ENCODE measurements at regions not wholly inside any gene's neighbourhood (a gene's known extent, or its start where the extent isn't known, plus 50 kb on each side); places are given as distances from the start of the nearest gene placed in this dataset.

DNA sequence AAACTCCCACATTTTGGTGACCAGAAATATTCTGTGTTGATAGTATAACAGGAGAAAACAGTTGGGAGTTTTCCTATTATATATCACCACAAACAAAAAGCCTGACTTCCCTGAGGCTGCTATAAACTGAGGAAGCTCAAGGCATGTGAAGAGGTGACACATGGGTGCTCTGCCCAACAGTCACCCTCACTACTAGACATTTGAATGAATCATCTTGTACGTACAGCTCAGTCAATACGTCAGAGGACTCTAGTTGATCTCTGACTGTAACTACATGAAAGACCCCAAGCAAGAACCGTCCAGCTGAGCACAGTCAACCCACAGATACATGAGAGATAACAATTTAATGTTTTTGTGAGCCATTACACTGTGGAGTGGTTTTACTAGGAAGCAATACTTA is 338.3 kb upstream of the ATP11B start:
- no peak for TF ChIP-seq CTCF (IDR thresholded peaks at IDR 0.05)
- DNase-seq (ENCODE audit: low spot score) = no peak
- no peak for ATAC-seq (ENCODE audit: low FRiP score)

- ATAC-seq (ENCODE audit: low FRiP score) = no peak
- DNase-seq (ENCODE audit: low spot score) = no peak
- no peak for TF ChIP-seq CTCF (IDR thresholded peaks at IDR 0.05)
These were observed 333.0 kb upstream of the ATP11B start for GRCh38 chr3:182460303-182460702.

- ATAC-seq (ENCODE audit: low FRiP score) = no peak
- TF ChIP-seq CTCF (IDR thresholded peaks at IDR 0.05) = no peak
- DNase-seq (ENCODE audit: low spot score) = no peak
These were observed 331.2 kb upstream of the ATP11B start for GRCh38 chr3:182462152-182462551.

GRCh38 chr3:182464513-182465145 is 328.7 kb upstream of the ATP11B start:
- TF ChIP-seq CTCF (IDR thresholded peaks at IDR 0.05) = no peak
- DNase-seq (ENCODE audit: low spot score) = no peak
- no peak for ATAC-seq (ENCODE audit: low FRiP score)

GRCh38 chr3:182465301-182466185 is 327.8 kb upstream of the ATP11B start:
- TF ChIP-seq CTCF (IDR thresholded peaks at IDR 0.05) = no peak
- DNase-seq (ENCODE audit: low spot score) (no peak), ATAC-seq (ENCODE audit: low FRiP score) (no peak)

DNA sequence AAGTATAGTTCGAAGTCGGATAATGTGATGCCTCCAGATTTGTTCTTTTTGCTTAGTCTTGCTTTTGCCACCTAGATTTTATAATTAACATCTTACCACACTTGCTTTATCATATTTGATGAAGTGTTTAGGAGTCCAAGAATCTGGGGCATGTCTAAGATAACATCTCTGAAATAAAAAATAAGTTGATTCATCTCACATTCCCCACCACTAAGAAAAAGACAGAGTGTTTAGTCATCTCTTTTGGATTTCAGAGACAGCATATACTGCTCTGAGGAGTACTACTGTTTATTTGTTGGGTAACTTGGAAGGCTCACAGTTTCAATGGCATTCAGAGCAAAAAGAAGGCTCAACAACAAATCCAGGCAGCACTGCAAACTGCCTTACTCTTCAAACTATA is 324.2 kb upstream of the ATP11B start:
- ATAC-seq (ENCODE audit: low FRiP score) (no peak), DNase-seq (ENCODE audit: low spot score) (no peak)
- no peak for TF ChIP-seq CTCF (IDR thresholded peaks at IDR 0.05)

- no peak for TF ChIP-seq CTCF (IDR thresholded peaks at IDR 0.05)
- DNase-seq (ENCODE audit: low spot score) (no peak), ATAC-seq (ENCODE audit: low FRiP score) (no peak)
These were observed 323.1 kb upstream of the ATP11B start for GRCh38 chr3:182470187-182470586.
